Lower lobe of right lung (tissue), 2 donors: ENCODE measurements at regions not wholly inside any gene's neighbourhood (a gene's known extent, or its start where the extent isn't known, plus 50 kb on each side); places are given as distances from the start of the nearest gene placed in this dataset.

ENCODE experiments used
- ATAC-seq, 2 donors: fragments of 200-7000 bp; cut with Tn5 transposase; one replicate each; pipeline ENCODE4 v1.9.1; 2020 to 2022; ENCODE audit warnings: mild to moderate bottlenecking in 2 of 2, moderate library complexity in 2 of 2
- DNase-seq: peaks from one replicate; pipeline ENCODE4 v3.0.0-alpha.2; 2020
- H3K27ac ChIP-seq: fragments of 200-600 bp; one replicate; pipeline ENCODE4 v1.8.0; 2022
- H3K27me3 ChIP-seq: fragments of 200-600 bp; one replicate; pipeline ENCODE4 v1.8.0; 2022; ENCODE audit warnings: low read depth
- H3K36me3 ChIP-seq: fragments of 200-600 bp; one replicate; pipeline ENCODE4 v1.8.0; 2022; ENCODE audit warnings: mild to moderate bottlenecking
- H3K4me1 ChIP-seq: fragments of 200-600 bp; one replicate; pipeline ENCODE4 v1.8.0; 2022
- H3K4me3 ChIP-seq: fragments of 200-600 bp; one replicate; pipeline ENCODE4 v1.8.0; 2022; ENCODE audit warnings: mild to moderate bottlenecking
- H3K9me3 ChIP-seq: fragments of 200-600 bp; one replicate; pipeline ENCODE4 v1.8.0; 2022
- intact Hi-C: fragments of 100-400 bp; cut with DNase I; formaldehyde crosslinking; loops from one replicate; pipeline ENCODE4 v1.11.0; 2022
- TF ChIP-seq, protein P1 (sequence below): fragments of 200-600 bp; IDR thresholded peaks from one replicate; pipeline ENCODE4 v1.8.0; 2022; ENCODE audit warnings: antibody characterized with exemption, mild to moderate bottlenecking
- donor health status: DM: no; HTN: yes; CAD: no; lungs with severe emphysema.

DNA sequence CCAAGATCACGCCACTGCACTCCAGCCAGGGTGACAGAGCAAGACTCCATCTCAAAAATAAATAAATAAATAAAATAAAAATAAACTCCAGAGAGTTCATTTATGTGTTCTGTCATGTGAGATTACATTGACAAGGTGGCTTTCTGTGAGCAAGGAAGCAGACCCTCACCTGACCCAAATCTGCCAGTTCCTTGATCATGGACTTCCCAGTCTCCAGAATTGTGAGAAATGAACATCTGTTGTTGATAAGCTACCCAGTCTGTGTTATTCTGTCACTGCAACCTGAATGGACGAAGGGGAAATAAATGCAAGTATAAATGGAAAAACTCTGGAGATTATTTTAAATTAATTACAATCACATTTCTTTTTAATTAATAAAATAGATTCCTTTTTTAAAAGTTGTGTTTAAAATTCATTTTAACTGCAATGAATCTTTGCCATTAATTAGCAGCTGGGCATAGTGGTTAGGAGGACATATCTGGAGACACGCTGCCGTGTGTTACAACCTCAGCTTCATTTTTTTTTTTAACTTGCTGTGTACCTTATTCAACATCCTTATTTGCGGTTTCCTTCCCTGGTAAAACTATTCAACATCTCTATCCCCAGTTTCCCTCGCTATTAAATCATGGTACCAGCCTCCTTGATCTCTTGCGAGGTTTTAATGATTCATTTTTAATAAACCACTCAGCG lies 376.4 kb downstream of the CHSY3 start:
- H3K27ac ChIP-seq = no peak overlapping the region
- ATAC-seq (no peak), DNase-seq (no peak)
- intact Hi-C loops = no loop called here
- no peak overlapping the region for H3K4me3 ChIP-seq
- no peaks in the 10 kb centered on the region for H3K27me3 ChIP-seq
- H3K4me1 ChIP-seq = no peaks in the 10 kb centered on the region
- TF ChIP-seq, protein P1, sequence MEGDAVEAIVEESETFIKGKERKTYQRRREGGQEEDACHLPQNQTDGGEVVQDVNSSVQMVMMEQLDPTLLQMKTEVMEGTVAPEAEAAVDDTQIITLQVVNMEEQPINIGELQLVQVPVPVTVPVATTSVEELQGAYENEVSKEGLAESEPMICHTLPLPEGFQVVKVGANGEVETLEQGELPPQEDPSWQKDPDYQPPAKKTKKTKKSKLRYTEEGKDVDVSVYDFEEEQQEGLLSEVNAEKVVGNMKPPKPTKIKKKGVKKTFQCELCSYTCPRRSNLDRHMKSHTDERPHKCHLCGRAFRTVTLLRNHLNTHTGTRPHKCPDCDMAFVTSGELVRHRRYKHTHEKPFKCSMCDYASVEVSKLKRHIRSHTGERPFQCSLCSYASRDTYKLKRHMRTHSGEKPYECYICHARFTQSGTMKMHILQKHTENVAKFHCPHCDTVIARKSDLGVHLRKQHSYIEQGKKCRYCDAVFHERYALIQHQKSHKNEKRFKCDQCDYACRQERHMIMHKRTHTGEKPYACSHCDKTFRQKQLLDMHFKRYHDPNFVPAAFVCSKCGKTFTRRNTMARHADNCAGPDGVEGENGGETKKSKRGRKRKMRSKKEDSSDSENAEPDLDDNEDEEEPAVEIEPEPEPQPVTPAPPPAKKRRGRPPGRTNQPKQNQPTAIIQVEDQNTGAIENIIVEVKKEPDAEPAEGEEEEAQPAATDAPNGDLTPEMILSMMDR = no peak
- no peaks in the 10 kb centered on the region for H3K9me3 ChIP-seq
- H3K36me3 ChIP-seq = no peaks in the 10 kb centered on the region

DNA sequence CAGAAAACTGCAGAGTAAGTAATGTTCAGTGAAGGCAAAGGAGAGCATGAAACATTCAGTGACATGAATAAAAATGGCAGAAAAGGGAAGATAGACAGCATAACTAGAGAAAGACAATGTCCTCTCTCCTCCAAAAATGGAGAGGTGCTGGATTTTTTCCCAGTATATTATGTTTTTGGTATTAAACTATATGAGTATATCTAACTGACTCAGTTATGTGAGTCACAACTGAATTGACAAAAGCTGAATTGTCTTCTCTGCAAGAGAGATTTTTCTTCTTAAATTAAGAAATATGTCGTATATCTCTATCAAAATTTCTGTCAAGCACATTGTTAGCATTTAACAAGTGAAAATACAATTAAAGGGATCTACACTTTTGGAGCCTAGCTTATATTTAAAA lies 375.1 kb downstream of the CHSY3 start:
- Histone ChIP-seq H3K36me3 (no peaks in the 10 kb centered on the region), H3K4me1 (no peaks in the 10 kb centered on the region), H3K27ac (no peak overlapping the region), H3K9me3 (no peaks in the 10 kb centered on the region), H3K4me3 (no peak overlapping the region), H3K27me3 (no peaks in the 10 kb centered on the region)
- DNase-seq = no peak
- TF ChIP-seq, protein P1 = no peak
- no peak for ATAC-seq
- intact Hi-C loops = no loop called here

DNA sequence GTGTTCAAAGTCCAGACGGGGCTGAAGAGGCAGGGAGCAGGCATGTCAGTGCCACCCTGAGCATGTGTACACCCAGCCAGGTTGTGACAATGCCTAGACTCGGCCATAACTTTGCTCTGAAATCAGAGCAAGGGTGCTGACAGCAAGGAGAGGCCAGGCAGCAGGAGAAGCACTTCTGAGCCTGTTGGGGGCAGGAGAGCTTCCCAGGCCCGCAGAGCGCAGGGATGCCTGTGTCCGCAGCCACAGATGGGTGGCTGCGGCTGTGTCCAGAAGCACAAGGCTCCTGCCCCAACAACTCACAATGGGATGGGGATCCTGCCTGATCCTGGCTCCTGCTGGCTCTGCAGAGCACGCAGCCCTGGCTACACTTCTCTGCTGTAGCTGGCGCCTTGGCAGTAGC lies 373.9 kb downstream of the CHSY3 start:
- Histone ChIP-seq H3K27ac (no peak overlapping the region), H3K9me3 (no peaks in the 10 kb centered on the region), H3K27me3 (no peaks in the 10 kb centered on the region), H3K4me1 (no peaks in the 10 kb centered on the region), H3K4me3 (no peak overlapping the region), H3K36me3 (no peaks in the 10 kb centered on the region)
- ATAC-seq = peak in 1 of 2 donors; percentile 19
- intact Hi-C loops = no loop called here
- no peak for DNase-seq
- TF ChIP-seq, protein P1 = no peak

DNA sequence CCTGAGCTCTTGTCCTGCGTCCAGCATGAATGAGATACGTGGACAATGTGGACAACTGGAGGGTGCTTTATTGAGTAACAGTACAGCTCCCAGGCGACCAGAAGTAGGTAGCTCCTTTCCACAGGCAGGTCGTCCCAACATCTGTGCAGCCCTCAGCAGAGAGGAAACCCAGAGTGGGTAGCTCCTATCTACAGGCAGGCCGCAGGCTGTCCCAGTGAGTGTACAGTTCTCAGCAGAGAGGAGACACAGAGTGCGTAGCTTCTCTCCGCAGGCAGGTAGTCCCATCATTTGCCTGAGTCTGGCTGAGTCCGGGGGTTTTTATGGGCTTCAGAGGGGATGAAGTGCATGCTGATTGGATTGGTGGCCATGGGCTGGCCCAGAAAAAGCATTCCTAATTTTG lies 373.3 kb downstream of the CHSY3 start:
- Histone ChIP-seq H3K36me3 (no peaks in the 10 kb centered on the region), H3K4me1 (no peaks in the 10 kb centered on the region), H3K27me3 (no peaks in the 10 kb centered on the region), H3K4me3 (no peak overlapping the region), H3K27ac (no peak overlapping the region), H3K9me3 (no peaks in the 10 kb centered on the region)
- TF ChIP-seq, protein P1 = no peak
- DNase-seq = no peak
- intact Hi-C loops = no loop called here
- peak in 1 of 2 donors; percentile 41 for ATAC-seq

DNA sequence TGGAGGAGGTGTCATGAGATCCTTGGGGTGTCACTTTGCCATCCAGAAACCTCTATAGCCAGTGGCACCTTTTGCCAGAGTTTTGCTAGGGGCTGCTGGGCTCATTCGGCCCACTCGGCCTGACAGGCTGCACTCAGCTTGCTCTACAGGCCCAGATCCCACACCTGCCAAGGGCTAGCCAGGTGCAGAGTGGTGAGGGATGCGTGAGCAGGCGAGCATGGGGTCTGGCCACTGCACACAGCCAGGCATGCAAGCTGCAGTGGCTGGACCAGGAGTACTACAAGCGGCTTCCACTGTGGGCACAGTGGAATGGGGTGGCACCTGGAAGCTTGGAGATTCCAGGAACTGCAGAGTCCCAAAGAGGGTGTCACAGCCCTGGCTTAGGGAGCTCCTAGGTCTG lies 372.7 kb downstream of the CHSY3 start:
- intact Hi-C loops = no loop called here
- TF ChIP-seq, protein P1 = no peak
- no peaks in the 10 kb centered on the region for H3K4me1 ChIP-seq
- ATAC-seq = peak in 1 of 2 donors; percentile 11
- H3K27ac ChIP-seq = no peak overlapping the region
- H3K27me3 ChIP-seq = no peaks in the 10 kb centered on the region
- H3K36me3 ChIP-seq = no peaks in the 10 kb centered on the region
- no peak overlapping the region for H3K4me3 ChIP-seq
- no peaks in the 10 kb centered on the region for H3K9me3 ChIP-seq
- no peak for DNase-seq
